Central memory CD4-positive, alpha-beta T cell (primary cell): ENCODE measurements at regions not wholly inside any gene's neighbourhood (a gene's known extent, or its start where the extent isn't known, plus 50 kb on each side); places are given as distances from the start of the nearest gene placed in this dataset.
"Not testable (repeated sequence)": the region's sequence is repeated elsewhere in the genome, so short reads cannot be mapped to it uniquely, and the experiment has no call there.

ENCODE experiments used
- DNase-seq: peaks from one replicate; pipeline ENCODE4 v3.0.0; 2022

DNA sequence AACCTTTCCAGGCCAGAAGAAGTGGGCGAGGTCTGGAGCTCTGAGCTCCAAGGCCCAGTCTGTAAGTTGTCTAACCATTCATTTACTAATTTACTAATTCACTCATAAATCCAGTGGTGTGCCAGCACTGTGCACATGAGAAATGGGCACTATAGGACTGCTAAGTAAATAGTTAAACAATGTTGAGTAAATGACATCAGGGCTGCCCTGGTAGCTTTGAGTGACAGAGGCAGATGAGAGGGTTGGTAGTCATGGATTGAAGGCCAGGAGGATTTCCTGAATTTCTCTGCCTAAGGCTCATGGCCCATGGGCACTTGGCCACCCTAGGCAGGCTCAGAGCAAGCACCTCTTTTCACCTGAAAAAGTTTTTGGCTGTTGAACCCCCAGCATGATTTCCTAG lies 216.9 kb upstream of the RXFP2 start:
- no peak for DNase-seq

DNA sequence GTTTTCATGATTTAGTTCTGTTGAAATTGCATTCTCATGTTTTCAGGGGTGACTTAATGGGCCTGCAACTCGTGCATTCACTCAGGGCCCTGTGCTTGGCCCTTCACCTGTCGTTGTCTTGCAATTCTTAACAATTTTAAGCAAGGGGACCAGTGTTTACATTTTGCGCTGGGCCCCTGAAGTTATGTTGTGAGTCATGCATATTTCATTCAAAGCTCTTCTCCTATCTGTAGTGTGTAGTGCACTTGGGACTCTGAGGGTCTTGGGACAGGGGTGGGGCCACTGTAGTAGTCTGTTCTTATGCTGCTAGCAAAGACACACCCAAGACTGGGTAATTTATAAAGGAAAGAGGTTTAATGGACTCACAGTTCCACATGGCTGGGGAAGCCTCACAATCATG lies 211.2 kb upstream of the RXFP2 start:
- no peak for DNase-seq

- DNase-seq: no peak
Measured at GRCh38 chr13:31528758-31529157, 210.6 kb upstream of the RXFP2 start.

DNA sequence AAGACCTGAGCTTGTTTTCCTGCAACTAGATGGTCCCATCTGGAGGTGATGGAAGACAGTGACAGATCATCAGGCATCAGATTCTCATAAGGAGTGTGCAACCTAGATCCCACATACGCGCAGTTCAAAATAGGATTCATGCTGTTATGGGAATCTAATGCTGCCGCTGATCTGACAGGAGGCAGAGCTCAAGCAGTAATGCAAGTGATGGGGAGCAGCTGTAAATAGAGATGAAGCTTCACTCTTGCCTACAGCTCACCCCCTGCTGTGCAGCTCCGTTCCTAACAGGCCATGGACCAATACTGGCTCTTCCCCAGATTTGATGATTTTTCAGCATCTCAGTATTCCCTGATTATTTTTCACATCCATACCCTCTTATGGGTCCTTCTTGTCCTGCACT lies 208.4 kb upstream of the RXFP2 start:
- no peak for DNase-seq

- DNase-seq: no peak
Measured at GRCh38 chr13:31537052-31537451, 202.3 kb upstream of the RXFP2 start.

GRCh38 chr13:31538067-31539042 lies 201.0 kb upstream of the RXFP2 start:
- DNase-seq: no peak

GRCh38 chr13:31540281-31540680 lies 199.0 kb upstream of the RXFP2 start:
- no peak for DNase-seq

DNA sequence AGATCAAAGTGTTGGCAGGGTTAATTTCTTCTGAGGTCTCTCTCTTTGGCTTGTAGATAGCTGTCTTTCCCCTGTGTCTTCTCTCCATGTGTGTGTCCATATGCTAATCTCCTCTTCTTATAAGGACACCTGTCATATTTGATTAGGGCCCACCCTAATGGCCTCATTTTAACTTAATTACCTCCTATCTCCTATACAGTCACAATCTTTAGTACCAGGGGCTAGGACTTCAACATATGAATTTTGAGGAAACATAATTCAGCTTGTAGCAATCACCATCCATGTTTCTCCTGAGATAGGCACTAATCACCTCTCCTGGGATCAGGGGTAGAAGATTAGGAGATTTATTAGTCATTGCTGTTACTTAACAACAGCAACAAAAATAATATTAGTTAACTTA lies 196.1 kb upstream of the RXFP2 start:
- DNase-seq: no peak

DNA sequence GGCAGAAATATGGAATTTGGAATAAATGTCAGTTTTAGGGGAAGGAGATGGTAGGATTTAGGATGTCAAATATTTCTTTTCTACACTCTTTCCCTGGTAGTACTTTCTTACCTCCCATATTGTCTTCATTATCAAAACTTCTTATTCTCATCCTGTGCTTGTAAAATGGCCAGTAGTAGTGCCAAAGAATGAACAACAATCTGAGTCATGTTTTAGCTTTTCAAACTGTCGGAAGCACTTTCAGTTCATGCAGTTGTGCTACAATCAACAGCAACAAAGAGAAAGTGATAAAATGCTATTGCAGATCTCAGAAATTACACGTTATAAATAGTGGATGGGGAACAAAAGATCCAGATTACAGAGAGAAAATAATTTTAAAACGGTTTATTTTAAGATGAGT lies 193.7 kb upstream of the RXFP2 start:
- no peak for DNase-seq

- DNase-seq: no peak
Measured at GRCh38 chr13:31556376-31556775, 182.9 kb upstream of the RXFP2 start.

DNA sequence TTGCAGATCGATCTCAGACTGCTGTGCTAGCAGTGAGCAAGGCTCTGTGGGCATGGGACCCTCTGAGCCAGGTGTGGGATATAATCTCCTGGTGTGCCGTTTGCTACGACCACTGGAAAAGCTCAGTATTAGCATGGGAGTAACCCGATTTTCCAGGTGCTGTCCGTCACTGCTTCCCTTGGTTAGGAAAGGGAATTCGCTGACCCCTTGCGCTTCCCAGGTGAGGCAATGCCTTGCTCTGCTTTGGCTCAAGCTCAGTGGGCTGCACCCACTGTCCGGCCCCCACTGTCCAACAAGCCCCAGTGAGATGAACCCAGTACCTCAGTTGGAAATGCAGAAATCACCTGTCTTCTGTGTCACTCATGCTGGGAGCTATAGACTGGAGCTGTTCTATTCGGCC lies 155.1 kb upstream of the RXFP2 start:
- not testable (repeated sequence) for DNase-seq

GRCh38 chr13:31587698-31588266 lies 151.5 kb upstream of the RXFP2 start:
- DNase-seq: no peak

GRCh38 chr13:31588316-31588715 lies 151.0 kb upstream of the RXFP2 start:
- no peak for DNase-seq

- DNase-seq: no peak
Measured at GRCh38 chr13:31588893-31589292, 150.4 kb upstream of the RXFP2 start.

GRCh38 chr13:31591642-31592233 lies 147.6 kb upstream of the RXFP2 start:
- DNase-seq: no peak

DNA sequence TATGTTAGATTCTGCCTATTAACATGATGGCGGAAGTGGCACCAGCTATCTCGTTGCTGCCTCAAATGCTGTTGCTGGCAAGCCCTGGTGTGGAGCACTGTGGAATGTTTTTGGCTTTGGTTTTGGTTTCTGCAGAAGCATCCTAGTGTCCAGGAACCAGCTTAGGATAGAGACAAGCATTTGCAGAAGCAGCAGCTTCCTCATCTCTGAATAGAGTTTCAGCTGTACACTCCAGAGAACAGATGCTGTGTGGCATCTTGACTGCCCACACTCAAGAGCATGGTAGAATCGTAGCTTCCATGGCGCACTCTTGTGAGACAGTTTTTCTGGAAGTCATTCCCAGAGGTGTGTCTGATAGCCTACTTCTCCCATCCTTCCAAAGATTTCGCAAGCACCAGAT lies 145.3 kb upstream of the RXFP2 start:
- no peak for DNase-seq

DNA sequence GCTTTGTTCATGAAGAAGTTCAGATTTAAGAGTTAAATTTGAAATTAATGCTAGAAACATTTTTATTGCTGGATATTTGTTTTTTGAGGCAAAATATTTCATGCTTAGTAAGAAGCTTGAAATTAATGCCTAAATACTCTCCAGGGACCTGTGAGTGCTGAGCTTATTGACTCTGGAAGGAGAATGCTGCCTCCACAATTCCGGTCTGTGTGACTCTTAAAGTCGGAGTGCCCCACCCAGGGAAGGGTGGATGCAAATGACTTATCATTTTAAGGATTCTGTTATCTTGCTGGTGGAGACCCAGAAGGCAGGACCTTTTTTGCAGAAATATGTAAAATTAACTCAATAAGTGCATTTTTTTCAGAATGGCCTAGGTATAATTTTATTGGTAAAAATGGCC lies 143.8 kb upstream of the RXFP2 start:
- no peak for DNase-seq

DNA sequence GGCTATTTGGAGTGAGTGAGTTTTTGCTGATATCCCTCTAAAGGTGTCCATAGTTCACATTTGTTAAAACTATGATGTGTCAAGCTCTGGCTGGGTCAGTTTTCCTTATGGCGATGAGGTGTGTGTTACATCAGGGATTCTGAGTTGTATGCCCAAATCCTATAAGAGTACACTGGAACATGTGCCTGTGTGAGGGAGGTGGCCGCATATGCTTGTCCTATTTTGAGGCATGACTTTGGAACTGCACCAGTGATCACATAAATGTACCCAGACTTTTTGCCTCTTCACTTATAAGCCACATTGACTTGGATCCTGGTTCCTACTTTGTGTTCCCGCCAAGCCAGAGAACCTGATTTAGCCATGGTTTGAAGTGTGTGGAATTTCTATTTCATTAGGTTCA lies 140.3 kb upstream of the RXFP2 start:
- no peak for DNase-seq

DNA sequence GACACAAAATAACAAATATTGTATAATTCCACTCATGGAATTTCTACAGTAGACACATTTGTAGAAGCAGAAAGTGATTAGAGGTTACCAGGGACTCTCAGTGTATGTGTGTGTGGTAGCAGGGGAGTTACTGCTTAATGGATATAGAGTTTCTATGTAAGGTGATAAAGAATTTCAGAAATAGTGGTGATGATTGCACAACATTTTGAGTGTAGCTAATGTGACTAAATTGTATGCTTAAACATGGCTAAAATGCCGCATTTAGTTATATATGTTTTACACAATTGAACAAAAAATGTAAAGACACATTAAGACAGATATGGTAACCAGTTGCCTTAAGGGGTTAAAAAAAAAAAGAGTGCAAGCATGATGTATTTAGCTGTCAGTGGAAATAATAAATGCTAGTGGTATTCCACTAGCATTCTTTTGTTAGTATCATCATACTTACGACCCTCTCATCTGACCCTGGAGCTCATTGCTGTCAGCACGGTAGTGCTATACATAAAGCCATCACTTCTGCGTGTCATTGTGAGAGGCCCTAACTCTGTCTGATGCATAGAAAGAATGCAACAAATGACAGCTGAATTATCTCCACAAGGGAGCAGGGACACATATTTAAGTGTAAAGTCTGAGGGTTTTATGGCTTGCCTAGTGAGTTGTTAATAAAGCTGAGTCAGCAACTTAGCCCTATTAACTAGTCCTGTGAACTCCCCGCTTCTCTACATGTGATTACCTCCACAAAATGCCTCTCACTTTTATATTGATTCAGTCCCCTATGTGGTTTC lies 134.1 kb upstream of the RXFP2 start:
- DNase-seq: no peak

GRCh38 chr13:31607531-31607930 lies 131.8 kb upstream of the RXFP2 start:
- not testable (repeated sequence) for DNase-seq

DNA sequence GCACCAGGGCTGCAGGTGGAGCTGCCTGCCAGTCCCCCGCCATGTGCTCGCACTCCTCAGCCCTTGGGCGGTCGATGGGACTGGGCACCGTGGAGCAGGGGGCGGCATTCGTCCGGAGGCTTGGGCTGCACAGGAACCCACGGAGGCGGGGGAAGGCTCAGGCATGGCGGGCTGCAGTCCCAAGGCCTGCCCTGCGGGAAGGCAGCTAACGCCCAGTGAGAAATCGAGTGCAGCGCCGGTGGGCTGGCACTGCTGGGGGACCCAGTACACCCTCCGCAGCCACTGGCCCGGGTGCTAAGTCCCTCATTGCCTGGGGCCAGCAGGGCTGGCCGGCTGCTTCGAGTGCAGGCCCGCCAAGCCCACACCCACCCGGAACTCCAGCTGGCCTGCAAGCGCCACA lies 130.5 kb upstream of the RXFP2 start:
- DNase-seq: not testable (repeated sequence)

GRCh38 chr13:31610270-31610998 lies 128.9 kb upstream of the RXFP2 start:
- DNase-seq: no peak
